Cardiac septum (tissue), 1 donor: ENCODE measurements at regions not wholly inside any gene's neighbourhood (a gene's known extent, or its start where the extent isn't known, plus 50 kb on each side); places are given as distances from the start of the nearest gene placed in this dataset.
"Not testable (repeated sequence)": the region's sequence is repeated elsewhere in the genome, so short reads cannot be mapped to it uniquely, and the experiment has no call there.

Experiments used
- DNase-seq: peaks from one replicate; pipeline ENCODE4 v3.0.0-alpha.2; 2020; ENCODE audit warnings: low spot score
- intact Hi-C: fragments of 100-400 bp; cut with DNase I; formaldehyde crosslinking; loops from one replicate; pipeline ENCODE4 v1.14.0; 2022
- donor health status: DM: no; HTN: no; CAD: no.

- intact Hi-C loops: no loop called here
- DNase-seq: no peak
These were observed 52.2 kb upstream of the PRL start for GRCh38 chr6:22349051-22349450.

GRCh38 chr6:22349528-22349927 is 52.7 kb upstream of the PRL start:
- DNase-seq: no peak
- intact Hi-C loops: no loop called here

GRCh38 chr6:22350109-22350508 is 53.3 kb upstream of the PRL start:
- intact Hi-C loops: no loop called here
- no peak for DNase-seq

DNA sequence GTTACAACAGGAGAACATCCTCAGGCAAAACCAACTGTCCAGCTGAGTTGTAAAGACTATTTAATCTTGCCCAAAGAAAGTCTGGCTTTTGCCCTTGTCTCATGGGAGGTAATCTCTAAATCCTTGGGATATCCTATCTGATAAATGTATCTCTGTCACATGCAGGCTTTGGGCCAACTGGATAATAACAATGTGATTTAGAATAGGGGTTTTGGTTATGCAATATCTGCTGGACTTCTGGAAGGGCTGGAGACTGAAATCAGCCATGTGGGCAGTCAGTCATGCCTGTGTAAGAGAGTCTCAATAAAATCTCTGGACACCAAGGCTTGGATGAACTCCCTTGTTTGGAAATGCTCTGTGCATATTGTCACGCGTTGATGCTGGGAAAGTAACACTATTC is 56.3 kb upstream of the PRL start:
- intact Hi-C loops: no loop called here
- DNase-seq: no peak

GRCh38 chr6:22356362-22356940 is 59.6 kb upstream of the PRL start:
- intact Hi-C loops: no loop called here
- no peak for DNase-seq

GRCh38 chr6:22357724-22358189 is 60.9 kb upstream of the PRL start:
- intact Hi-C loops: no loop called here
- no peak for DNase-seq

GRCh38 chr6:22361576-22361975 is 64.7 kb upstream of the PRL start:
- intact Hi-C loops: no loop called here
- DNase-seq: no peak

- DNase-seq: no peak
- intact Hi-C loops: no loop called here
These were observed 65.5 kb upstream of the PRL start for GRCh38 chr6:22362361-22362760.

- intact Hi-C loops: no loop called here
These were observed 66.4 kb upstream of the PRL start for GRCh38 chr6:22363166-22363713.

GRCh38 chr6:22363714-22364239 is 66.9 kb upstream of the PRL start:
- intact Hi-C loops: no loop called here
- no peak for DNase-seq

More at GRCh38 chr6:22363166-22363713, 66.4 kb upstream of the PRL start:
- no peak for DNase-seq

DNA sequence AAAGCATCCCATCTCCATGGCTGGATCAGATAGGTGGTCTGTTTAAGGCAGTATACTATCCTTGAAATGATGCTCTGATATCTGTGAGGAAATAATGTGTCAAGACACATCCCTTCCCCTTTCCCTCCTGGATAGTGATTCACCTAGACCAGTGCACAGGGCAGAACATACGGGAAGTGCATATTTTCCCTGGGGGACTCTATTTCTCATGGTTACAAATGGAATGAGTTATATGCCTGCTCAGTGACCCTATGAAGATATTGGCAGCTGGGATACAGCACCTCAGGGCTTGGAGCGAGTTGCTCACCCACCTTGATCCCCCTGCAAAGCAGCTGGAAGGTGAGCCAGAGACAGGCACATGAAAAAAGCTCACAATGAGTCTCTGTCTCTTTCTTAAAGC is 67.5 kb upstream of the PRL start:
- intact Hi-C loops: no loop called here
- no peak for DNase-seq

- intact Hi-C loops: no loop called here
- DNase-seq: no peak
These were observed 69.4 kb upstream of the PRL start for GRCh38 chr6:22366214-22366613.

- intact Hi-C loops: no loop called here
- no peak for DNase-seq
These were observed 70.5 kb upstream of the PRL start for GRCh38 chr6:22367346-22367745.

DNA sequence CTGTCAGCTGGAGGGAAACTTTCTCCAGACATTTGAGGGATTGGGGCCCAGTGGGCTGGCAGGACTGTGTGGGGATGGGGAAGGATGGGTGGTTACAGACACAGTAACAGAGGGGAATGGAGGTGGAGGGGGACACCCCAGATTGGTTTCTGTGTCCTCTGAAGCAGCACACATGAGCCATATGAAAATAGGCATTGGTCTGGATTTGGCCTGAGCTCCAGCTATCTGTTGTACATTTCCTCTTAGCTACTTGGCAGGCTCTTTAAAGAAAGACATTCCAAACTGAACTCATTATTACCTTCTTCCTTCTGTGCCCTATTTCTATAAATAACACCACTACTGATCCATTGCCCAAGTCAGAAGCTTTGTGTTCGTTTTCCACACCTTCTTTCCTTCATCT is 72.0 kb upstream of the PRL start:
- intact Hi-C loops: no loop called here
- DNase-seq: no peak

DNA sequence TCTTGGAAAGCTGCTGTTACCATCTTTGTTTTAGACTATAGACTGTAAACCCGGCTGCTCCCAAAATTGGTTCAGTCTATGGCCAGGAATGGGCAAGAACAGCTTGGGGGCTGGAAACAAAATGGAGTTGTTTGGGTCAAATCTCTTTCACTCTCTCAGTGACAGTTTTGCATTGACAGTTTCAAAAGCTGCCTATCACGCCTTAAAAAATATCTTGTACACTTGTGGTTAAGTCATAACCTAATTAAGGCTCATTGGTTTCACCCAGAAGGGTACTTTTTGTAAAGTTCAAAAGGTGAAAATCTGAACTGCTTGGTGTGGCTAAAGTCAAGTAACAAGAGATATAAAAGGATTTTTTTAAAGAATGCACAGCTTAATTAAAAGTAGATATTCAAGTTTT is 76.1 kb upstream of the PRL start:
- intact Hi-C loops: no loop called here

DNA sequence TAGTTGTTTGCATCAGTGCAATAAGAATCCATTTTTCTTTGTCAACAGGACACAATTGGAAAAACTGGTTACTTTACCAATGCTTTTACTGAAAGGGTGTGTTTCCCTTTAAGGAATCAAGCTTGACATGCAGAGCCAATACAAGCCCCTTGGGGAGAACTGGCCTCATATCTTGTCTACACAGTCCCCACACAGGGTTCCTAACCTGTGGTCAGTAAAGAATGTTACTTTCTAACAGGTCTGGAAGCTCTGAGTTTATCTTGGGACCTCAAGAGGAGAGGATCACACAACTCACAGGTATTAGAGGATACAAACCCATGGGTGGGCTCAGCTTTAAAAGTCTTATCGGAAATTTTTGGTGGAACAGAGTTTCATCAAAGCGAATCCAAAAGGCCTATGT is 78.1 kb upstream of the PRL start:
- DNase-seq, intact Hi-C loops: not testable (repeated sequence)

More for the DNA sequence above, 76.1 kb upstream of the PRL start:
- no peak for DNase-seq

DNA sequence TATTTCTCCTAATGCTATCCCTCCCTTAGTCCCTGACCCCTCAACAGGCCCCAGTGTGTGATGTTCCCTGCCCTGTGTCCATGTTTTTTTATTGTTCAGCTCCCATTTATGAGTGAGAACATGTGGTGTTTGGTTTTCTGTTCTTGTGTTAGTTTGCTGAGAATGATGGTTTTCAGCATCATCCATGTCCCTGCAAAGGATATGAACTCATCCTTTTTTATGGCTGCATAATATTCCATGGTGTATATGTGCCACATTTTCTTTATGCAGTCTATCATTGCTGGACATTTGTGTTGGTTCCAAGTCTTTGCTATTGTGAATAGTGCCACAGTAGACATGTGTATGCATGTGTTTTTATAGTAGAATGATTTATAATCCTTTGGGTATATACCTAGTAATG is 79.5 kb upstream of the PRL start:
- intact Hi-C loops, DNase-seq: not testable (repeated sequence)

GRCh38 chr6:22378536-22378935 is 81.7 kb upstream of the PRL start:
- DNase-seq, intact Hi-C loops: not testable (repeated sequence)

GRCh38 chr6:22380236-22380635 is 83.4 kb upstream of the PRL start:
- DNase-seq: no peak
- intact Hi-C loops: no loop called here

GRCh38 chr6:22381845-22382544 is 85.2 kb upstream of the PRL start:
- intact Hi-C loops: no loop called here
- no peak for DNase-seq

- intact Hi-C loops: no loop called here
- DNase-seq: no peak
These were observed 86.2 kb upstream of the PRL start for GRCh38 chr6:22383016-22383415.
